Astrocyte (in vitro differentiated cells and primary cell): ENCODE measurements at regions not wholly inside any gene's neighbourhood (a gene's known extent, or its start where the extent isn't known, plus 50 kb on each side); places are given as distances from the start of the nearest gene placed in this dataset.

Experiments used
- DNase-seq: peaks from one replicate; pipeline ENCODE4 v3.0.0-alpha.2; 2010; ENCODE audit warnings: low read depth
- FAIRE-seq: peaks from 2 replicates; lab custom pipeline; 2011; peaks lifted over from hg19 to GRCh38; lab: Jason Lieb, UNC
- H2AFZ ChIP-seq: 2 replicates; pipeline ENCODE4 v1.6.0; 2012; ENCODE audit warnings: low read depth, low read length, inconsistent platforms
- H3K27ac ChIP-seq: 2 replicates; pipeline ENCODE4 v1.5.1; 2011; ENCODE audit warnings: low read depth, low read length, inconsistent platforms
- H3K27me3 ChIP-seq: 2 replicates; pipeline ENCODE4 v1.6.0; 2011; ENCODE audit warnings: low read length, inconsistent platforms; ENCODE audit not compliant: insufficient read depth
- H3K36me3 ChIP-seq: 2 replicates; pipeline ENCODE4 v1.5.1; 2011; ENCODE audit warnings: low read length, inconsistent platforms; ENCODE audit not compliant: insufficient read depth
- H3K4me1 ChIP-seq: 2 replicates; pipeline ENCODE4 v1.5.1; 2011; ENCODE audit warnings: low read length, inconsistent platforms; ENCODE audit not compliant: insufficient read depth
- H3K4me2 ChIP-seq: 2 replicates; pipeline ENCODE4 v1.6.0; 2012; ENCODE audit warnings: low read length, inconsistent platforms
- H3K4me3 ChIP-seq: 2 replicates; pipeline ENCODE4 v1.5.1; 2011; ENCODE audit warnings: low read depth, mild to moderate bottlenecking, low read length, inconsistent platforms; ENCODE audit not compliant: insufficient read depth
- H3K79me2 ChIP-seq: 2 replicates; pipeline ENCODE4 v1.6.0; 2012; ENCODE audit warnings: mild to moderate bottlenecking, low read length, inconsistent platforms; ENCODE audit not compliant: insufficient read depth
- H3K9ac ChIP-seq: 2 replicates; pipeline ENCODE4 v1.6.0; 2012; ENCODE audit warnings: mild to moderate bottlenecking, low read length, inconsistent platforms
- H3K9me3 ChIP-seq: 2 replicates; pipeline ENCODE4 v1.5.1; 2012; ENCODE audit warnings: low read depth, mild to moderate bottlenecking, low read length, inconsistent platforms; ENCODE audit not compliant: insufficient read depth
- H4K20me1 ChIP-seq: 2 replicates; pipeline ENCODE4 v1.6.0; 2012; ENCODE audit warnings: low read length, inconsistent platforms; ENCODE audit not compliant: insufficient read depth
- H3K27ac Mint-ChIP-seq: one replicate; pipeline ENCODE4 v1.8.0; 2021; ENCODE audit warnings: mild to moderate bottlenecking, mixed read lengths; ENCODE audit not compliant: unreplicated experiment
- H3K27me3 Mint-ChIP-seq: one replicate; pipeline ENCODE4 v1.8.0; 2021; ENCODE audit warnings: low read depth, mixed read lengths; ENCODE audit not compliant: unreplicated experiment
- H3K36me3 Mint-ChIP-seq: one replicate; pipeline ENCODE4 v1.8.0; 2021; ENCODE audit warnings: low read depth, mixed read lengths; ENCODE audit not compliant: unreplicated experiment
- H3K4me1 Mint-ChIP-seq: one replicate; pipeline ENCODE4 v1.8.0; 2021; ENCODE audit warnings: low read depth, mixed read lengths; ENCODE audit not compliant: unreplicated experiment
- H3K4me3 Mint-ChIP-seq: one replicate; pipeline ENCODE4 v1.8.0; 2021; ENCODE audit warnings: mild to moderate bottlenecking, moderate library complexity, mixed read lengths; ENCODE audit not compliant: unreplicated experiment
- H3K9me3 Mint-ChIP-seq: one replicate; pipeline ENCODE4 v1.8.0; 2021; ENCODE audit warnings: mild to moderate bottlenecking, mixed read lengths; ENCODE audit not compliant: unreplicated experiment
- EZH2 ChIP-seq: IDR thresholded peaks from 2 replicates; pipeline ENCODE4 v1.6.1; 2012; ENCODE audit warnings: mild to moderate bottlenecking, low read length, inconsistent platforms; ENCODE audit not compliant: insufficient read depth
- TF ChIP-seq, protein P1 (sequence below): IDR thresholded peaks from 2 replicates; pipeline ENCODE4 v1.5.1; 2011; ENCODE audit warnings: low read depth, mild to moderate bottlenecking, inconsistent platforms, low read length, moderate library complexity; ENCODE audit not compliant: insufficient read depth

DNA sequence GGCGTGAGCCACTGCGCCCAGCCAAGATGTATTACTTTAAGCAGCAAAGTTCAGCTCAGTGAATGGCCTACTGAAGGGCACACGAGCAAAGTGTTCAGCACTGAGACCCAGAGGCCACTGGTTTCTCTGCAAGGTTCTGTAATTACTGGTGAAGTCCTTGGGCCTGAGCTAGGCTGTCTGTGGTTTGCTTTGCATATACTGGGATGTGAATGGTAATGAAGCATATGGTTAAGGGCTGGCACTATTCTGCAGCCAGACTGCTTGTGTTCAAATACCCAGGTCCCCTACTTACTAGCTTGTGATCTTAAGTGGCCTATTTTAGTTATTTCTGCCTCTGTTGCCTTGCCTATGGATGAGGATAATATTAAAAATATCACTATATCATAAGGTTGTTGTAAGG lies 72.0 kb downstream of the LLPH start:
- Histone ChIP-seq H2AFZ (no peak overlapping the region), H4K20me1 (no peaks in the 10 kb centered on the region), H3K79me2 (no peaks in the 10 kb centered on the region), H3K4me3 (no peak overlapping the region), H3K4me2 (no peak overlapping the region), H3K27ac (no peak overlapping the region), H3K27me3 (no peaks in the 10 kb centered on the region), H3K36me3 (no peaks in the 10 kb centered on the region), H3K9ac (no peak overlapping the region), H3K9me3 (no peaks in the 10 kb centered on the region), H3K4me1 (no peaks in the 10 kb centered on the region)
- peaks cover 4% of the 10 kb centered on the region for H3K27me3 Mint-ChIP-seq
- DNase-seq (no peak), FAIRE-seq (no peak)
- no peak overlapping the region for H3K4me3 Mint-ChIP-seq
- no peaks in the 10 kb centered on the region for H3K9me3 Mint-ChIP-seq
- TF ChIP-seq, protein P1, sequence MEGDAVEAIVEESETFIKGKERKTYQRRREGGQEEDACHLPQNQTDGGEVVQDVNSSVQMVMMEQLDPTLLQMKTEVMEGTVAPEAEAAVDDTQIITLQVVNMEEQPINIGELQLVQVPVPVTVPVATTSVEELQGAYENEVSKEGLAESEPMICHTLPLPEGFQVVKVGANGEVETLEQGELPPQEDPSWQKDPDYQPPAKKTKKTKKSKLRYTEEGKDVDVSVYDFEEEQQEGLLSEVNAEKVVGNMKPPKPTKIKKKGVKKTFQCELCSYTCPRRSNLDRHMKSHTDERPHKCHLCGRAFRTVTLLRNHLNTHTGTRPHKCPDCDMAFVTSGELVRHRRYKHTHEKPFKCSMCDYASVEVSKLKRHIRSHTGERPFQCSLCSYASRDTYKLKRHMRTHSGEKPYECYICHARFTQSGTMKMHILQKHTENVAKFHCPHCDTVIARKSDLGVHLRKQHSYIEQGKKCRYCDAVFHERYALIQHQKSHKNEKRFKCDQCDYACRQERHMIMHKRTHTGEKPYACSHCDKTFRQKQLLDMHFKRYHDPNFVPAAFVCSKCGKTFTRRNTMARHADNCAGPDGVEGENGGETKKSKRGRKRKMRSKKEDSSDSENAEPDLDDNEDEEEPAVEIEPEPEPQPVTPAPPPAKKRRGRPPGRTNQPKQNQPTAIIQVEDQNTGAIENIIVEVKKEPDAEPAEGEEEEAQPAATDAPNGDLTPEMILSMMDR, result no peak
- TF ChIP-seq EZH2, result no peak
- H3K27ac Mint-ChIP-seq, result no peak overlapping the region
- H3K4me1 Mint-ChIP-seq, result no peaks in the 10 kb centered on the region
- no peaks in the 10 kb centered on the region for H3K36me3 Mint-ChIP-seq

DNA sequence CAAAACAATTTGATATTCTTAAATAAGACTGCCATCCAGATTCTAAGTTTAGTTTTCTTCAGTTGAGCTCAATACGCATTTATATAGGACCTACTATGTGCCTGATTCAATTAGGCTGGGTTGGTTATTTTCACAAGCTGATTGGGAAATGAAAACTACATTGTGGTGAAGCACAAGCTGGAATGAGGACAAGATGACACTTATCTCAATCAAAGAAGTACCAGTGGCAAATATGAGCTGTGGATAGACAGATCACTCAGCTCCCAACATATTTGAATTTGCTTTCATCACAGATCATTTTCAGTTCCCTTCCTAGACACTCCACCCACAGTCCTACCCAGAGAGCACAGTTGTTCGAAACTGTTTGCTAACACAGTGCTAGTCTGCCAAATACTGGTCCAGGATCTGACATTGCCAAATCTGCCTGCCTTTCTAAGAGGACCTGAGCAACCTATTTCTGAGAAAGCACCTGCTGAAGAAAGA lies 74.7 kb downstream of the LLPH start:
- no peaks in the 10 kb centered on the region for H3K36me3 Mint-ChIP-seq
- Histone ChIP-seq H3K9ac (no peak overlapping the region), H3K9me3 (no peaks in the 10 kb centered on the region), H3K4me1 (no peaks in the 10 kb centered on the region), H3K27ac (no peak overlapping the region), H2AFZ (no peak overlapping the region), H3K4me3 (no peak overlapping the region), H3K4me2 (no peak overlapping the region), H4K20me1 (no peaks in the 10 kb centered on the region), H3K27me3 (no peaks in the 10 kb centered on the region), H3K36me3 (no peaks in the 10 kb centered on the region), H3K79me2 (no peaks in the 10 kb centered on the region)
- no peak overlapping the region for H3K27ac Mint-ChIP-seq
- H3K4me1 Mint-ChIP-seq, result no peaks in the 10 kb centered on the region
- no peak for TF ChIP-seq EZH2
- TF ChIP-seq, protein P1, result no peak
- no peak overlapping the region for H3K4me3 Mint-ChIP-seq
- H3K27me3 Mint-ChIP-seq, result peaks cover 3% of the 10 kb centered on the region
- DNase-seq (no peak), FAIRE-seq (no peak)
- no peaks in the 10 kb centered on the region for H3K9me3 Mint-ChIP-seq

DNA sequence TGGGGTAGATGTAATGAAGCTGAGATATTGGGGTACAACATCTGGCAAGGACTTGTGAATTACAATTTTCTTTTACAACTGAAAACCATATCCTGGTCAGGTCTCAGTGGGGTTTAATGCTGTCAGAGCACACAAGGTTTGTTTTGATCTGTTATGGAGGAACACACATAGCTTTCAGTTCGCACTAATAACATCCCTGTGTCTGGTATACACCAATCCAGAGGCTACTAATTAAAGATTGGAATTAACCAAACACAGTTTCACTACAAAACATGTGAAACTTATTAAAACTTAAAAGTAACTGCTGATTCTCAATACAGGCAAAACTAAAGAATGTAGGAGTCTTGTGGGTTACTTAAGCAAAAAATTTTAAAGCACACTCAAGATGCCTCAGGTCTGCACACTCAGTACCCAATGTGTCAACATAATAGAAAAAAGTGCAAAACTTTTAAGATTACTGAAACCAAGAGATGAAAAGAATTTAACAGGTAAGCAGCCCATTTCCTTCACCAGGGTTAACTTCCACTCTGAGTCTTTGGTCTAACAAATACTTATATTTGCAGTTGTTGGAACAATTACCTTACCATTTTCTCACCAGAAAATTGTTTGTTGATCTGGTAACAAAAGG lies 77.4 kb downstream of the LLPH start:
- Histone ChIP-seq H2AFZ (no peak overlapping the region), H3K27me3 (no peaks in the 10 kb centered on the region), H4K20me1 (no peaks in the 10 kb centered on the region), H3K4me2 (no peak overlapping the region), H3K27ac (no peak overlapping the region), H3K79me2 (no peaks in the 10 kb centered on the region), H3K9ac (no peak overlapping the region), H3K9me3 (no peaks in the 10 kb centered on the region), H3K4me1 (no peaks in the 10 kb centered on the region), H3K36me3 (no peaks in the 10 kb centered on the region), H3K4me3 (no peak overlapping the region)
- no peak for FAIRE-seq
- TF ChIP-seq EZH2, result no peak
- TF ChIP-seq, protein P1, result no peak
- H3K9me3 Mint-ChIP-seq, result no peaks in the 10 kb centered on the region
- H3K27ac Mint-ChIP-seq, result no peak overlapping the region
- H3K27me3 Mint-ChIP-seq, result peaks cover 3% of the 10 kb centered on the region
- DNase-seq, result no peak
- peaks cover under 1% of the 10 kb centered on the region for H3K4me1 Mint-ChIP-seq
- H3K36me3 Mint-ChIP-seq, result no peaks in the 10 kb centered on the region
- no peak overlapping the region for H3K4me3 Mint-ChIP-seq
